Right kidney (tissue), 1 donor: ENCODE measurements at regions not wholly inside any gene's neighbourhood (a gene's known extent, or its start where the extent isn't known, plus 50 kb on each side); places are given as distances from the start of the nearest gene placed in this dataset.
A peak's percentile ranks its signal among the peaks of the same experiment; 100 is the strongest.
"Not testable (repeated sequence)": the region's sequence is repeated elsewhere in the genome, so short reads cannot be mapped to it uniquely, and the experiment has no call there.

Experiments used
- DNase-seq: peaks from one replicate; pipeline ENCODE4 v3.0.0-alpha.2; 2016

- no peak for DNase-seq
These were observed 1336.3 kb downstream of the FAM181B start for GRCh38 chr11:81397316-81397715.

- DNase-seq = no peak
These were observed 1339.4 kb downstream of the FAM181B start for GRCh38 chr11:81394311-81394710.

DNA sequence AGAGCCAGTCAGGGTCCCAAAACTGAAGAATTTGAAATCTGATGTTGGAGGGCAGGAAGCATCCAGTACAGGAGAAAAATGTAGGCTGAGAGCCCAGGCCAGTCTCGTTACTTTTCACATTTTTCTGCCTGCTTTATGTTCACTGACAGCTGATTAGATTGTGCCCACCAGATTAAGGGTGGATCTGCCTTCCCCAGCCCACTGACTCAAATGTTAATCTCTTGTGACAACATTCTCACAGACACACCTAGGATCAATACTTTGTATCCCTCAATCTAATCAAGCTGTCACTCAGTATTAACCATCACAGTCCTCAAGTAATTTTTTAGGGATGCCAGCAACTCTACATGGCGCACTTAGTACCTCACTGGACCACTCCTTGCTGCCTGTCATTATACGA lies 1345.3 kb downstream of the FAM181B start:
- DNase-seq = no peak

DNA sequence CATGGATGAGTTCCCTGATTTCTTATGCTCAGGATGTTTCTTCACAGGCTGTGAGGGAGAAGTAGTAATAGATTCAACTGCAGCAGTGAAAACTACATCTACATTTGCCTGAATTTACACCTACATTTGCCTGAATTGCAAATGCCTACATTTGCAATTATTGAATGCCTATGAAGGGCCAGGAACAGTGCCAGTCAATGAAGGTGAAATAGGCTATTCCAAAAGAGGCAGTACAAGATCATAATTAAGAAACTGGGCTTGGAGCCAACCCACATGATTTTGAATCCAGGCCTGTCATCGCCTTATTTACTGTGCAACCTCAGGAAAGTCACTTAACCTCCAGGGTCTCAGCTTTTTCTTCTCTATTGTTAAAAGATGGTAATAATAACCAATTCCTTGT lies 1353.3 kb downstream of the FAM181B start:
- DNase-seq = no peak

DNA sequence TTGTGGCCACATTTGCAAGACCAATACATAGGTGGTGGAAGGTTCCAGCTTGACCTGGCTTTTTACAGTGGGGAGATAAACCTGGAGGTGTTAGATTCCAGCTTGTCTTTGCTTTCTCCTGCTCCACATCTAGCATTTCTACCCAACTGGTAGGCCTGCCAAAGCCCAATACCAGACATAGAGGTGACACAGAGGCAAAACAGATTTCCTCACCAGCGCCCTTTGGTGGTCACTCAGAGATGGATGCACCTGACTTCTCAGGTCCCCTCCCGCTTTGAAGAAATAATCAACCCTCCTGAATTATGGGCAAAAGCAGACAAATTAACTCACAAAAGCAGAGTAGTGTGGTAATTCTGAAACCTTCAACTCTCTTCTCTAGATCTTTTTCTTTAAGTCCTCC lies 1356.2 kb downstream of the FAM181B start:
- DNase-seq = no peak

GRCh38 chr11:81373986-81374385 lies 1359.7 kb downstream of the FAM181B start:
- no peak for DNase-seq

GRCh38 chr11:81368192-81368591 lies 1365.5 kb downstream of the FAM181B start:
- DNase-seq = no peak

- no peak for DNase-seq
These were observed 1368.2 kb downstream of the FAM181B start for GRCh38 chr11:81365496-81365895.

GRCh38 chr11:81359476-81359875 lies 1374.2 kb downstream of the FAM181B start:
- no peak for DNase-seq

GRCh38 chr11:81345609-81346008 lies 1388.1 kb downstream of the FAM181B start:
- no peak for DNase-seq

DNA sequence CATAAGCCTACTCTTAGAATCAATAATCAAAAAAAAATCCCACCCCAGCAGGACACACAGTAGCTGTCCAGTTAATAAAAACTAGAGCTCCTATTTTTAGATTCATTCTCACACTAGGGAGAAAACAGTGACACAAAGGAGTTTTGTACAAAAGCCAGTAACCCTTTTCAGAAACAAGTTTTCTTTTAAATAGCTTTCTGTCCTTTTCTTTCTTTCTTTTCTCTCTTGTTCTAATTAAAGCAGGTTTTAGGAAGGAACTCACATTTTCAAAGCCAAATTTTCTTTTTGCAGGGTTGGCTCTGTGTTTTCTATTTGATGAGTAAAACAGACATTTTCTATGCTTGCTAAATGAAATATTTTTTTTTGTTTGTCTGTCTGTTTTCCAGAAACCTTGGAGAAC lies 1390.7 kb downstream of the FAM181B start:
- DNase-seq = no peak

DNA sequence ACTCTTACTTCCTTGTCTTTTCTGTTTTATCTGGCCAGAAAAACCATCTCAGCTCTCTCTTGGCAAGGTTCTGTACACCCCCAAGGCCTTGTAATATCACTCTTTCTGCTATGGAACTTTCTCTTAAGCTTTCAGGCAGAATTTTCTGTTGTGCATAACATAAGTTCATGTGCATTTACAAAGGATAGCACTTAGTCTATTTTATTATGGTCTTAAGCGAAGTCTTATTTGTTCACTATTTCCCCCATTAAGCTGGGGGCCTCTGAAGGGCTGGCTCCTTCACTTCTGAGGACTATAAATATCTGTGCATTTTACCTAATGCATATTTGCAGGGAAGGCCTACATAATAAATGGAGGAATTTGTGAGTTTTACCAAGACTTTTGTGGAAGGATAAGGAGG lies 1393.4 kb downstream of the FAM181B start:
- no peak for DNase-seq

- no peak for DNase-seq
These were observed 1394.1 kb downstream of the FAM181B start for GRCh38 chr11:81339521-81339920.

GRCh38 chr11:81337756-81338155 lies 1395.9 kb downstream of the FAM181B start:
- DNase-seq = no peak

DNA sequence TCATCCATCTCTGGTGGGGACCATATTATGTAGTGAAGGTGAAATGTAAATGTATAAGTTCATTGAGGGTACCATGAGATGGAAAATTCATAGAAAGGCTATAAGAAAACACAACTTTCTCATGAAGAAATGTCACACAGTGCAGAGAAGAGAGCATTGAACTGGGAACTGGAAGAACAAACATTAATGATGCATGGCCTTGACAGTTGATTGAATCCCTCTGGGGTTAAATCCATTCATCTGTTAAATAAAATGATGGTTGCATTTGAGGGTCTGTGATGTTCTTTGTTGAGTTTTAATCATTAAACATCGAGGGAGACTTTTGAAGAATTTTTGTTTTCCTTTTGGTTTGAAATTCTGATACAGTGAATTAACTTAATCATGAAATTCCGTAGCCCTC lies 1401.4 kb downstream of the FAM181B start:
- DNase-seq = no peak

DNA sequence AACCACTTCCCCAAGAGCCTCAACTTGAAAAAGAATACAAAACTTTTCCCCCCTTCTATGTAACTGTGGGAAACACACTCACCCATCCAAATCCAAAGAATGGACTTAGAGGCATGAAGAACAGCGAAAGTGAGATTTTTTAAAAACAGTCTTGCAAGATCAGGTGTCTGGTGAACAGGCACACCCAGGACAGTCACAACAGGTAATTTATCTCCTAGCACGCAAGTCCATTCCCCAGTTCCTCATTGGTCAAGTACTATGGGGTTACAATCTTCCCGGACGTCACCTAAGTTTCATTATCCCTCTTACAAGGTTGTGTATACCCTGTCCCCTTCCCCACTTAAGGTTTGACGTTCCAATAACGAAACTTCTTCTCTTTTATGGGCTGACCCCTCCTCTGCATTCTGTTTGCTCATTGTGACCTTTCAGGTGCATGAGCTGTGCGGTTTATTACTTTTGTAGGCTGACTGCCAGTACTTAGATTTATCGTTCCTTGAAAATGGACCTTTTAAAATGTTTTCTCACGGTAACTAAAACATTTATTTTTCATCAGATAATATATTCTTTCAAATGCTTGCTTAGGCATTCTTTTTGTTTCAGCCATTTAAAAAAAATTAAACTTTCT lies 1401.9 kb downstream of the FAM181B start:
- DNase-seq = peak; percentile 23

DNA sequence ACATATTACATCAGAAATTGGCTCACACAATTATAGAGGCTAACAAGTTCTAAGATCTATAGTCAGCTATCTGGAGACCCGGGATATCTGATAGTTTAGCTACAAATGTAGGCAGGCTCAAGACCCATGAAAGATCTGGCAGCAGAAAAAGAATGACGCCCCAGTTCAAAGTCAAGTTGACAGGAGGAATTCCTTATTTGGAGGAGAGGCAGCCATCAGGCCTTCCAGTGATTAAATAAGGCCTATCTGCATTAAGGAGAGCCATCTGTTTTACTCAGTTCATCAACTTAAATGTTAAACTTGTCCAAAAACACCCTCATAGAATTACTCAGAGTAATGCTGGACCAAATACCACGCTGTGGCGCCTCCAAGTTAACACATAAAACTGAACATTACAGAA lies 1402.6 kb downstream of the FAM181B start:
- peak; percentile 3 for DNase-seq

DNA sequence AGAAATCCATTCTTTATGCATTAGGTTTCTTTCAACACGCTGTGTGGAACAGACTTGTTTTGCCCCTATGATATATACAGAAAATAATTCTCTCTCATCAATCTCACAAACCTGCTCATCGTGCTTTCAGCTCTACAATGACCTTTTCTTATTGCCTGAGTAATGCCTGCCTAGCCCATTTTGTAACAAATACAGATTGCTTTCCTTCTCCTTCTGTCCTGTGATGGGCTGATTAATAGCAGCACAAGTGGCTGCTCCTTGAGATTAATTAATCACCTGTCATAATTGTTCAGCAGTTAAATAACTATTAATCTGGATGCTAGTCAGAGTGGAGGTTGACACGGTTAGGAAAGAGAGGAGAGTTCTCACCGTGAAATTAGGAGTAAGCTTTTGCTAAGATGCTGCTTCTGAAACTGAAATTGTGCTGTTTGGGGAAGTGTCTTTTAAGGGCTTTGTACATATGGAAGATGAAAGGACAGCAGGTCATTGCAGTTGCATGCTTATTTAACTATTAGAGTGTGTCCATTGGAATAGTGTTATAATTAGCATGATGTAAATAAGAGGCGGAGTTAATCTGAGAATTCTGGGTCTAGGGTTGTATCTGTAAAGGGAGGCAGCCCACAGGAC lies 1430.5 kb downstream of the FAM181B start:
- DNase-seq = no peak

- no peak for DNase-seq
These were observed 1432.4 kb downstream of the FAM181B start for GRCh38 chr11:81301166-81301830.

GRCh38 chr11:81286959-81287358 lies 1446.7 kb downstream of the FAM181B start:
- DNase-seq = no peak

DNA sequence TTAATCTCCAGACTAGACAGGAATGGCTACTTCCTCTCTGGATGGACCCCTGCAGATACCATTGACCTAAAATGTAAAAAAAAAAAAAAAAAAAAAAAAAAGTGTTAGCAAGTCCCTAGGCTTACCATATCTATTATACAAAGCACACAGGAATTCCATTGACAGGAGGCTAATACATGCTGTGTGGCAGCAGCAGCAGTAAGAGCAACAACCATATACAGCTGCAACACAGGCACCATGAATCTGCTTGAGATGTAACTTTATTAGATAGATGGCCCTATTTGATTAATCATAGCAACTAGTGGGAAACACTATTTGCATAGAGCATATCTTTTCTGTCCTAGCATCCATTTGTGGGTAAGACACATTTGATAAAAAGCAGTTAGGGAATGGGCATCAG lies 1447.1 kb downstream of the FAM181B start:
- no peak for DNase-seq

- DNase-seq = not testable (repeated sequence)
These were observed 1453.4 kb downstream of the FAM181B start for GRCh38 chr11:81280228-81280627.

DNA sequence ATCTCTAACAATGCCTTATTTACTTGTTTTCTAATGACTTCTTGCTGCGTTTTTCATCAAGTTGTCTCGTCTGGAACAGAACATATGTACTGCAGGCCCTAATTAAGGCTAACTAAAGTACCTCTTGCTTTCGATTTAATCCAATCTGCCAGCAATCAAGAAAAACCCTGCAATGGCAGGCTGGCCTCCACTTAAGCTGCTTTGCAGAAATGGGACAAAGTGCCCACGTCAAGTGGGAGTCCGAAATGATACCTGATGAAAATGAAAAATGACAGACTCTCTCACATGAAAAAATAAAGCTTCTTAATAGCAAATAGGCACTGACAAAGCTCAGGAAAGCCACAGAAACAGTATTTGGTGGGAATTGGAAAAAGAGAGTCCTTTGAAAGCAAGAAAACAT lies 1454.7 kb downstream of the FAM181B start:
- DNase-seq = no peak

DNA sequence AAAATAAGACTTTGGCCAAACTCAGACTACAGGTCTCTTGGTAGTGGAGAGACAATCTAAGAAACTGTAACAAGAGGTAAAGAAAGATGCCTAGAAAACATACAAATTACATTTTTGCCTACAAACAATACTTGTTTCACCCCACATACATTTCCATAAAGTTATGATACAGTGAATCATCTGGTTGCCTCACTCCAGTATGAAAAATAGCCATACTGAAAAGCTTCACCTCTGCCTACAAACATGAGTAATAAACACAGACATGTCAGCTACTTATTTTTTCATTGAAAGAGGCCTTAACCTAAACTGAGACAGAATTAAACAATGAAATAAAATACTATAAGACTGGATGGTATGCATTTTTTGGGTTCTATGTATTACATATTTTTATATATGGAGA lies 1463.0 kb downstream of the FAM181B start:
- DNase-seq = no peak
